ENCODE measurements at regions not wholly inside any gene's neighbourhood (a gene's known extent, or its start where the extent isn't known, plus 50 kb on each side); places are given as distances from the start of the nearest gene placed in this dataset.

DNA sequence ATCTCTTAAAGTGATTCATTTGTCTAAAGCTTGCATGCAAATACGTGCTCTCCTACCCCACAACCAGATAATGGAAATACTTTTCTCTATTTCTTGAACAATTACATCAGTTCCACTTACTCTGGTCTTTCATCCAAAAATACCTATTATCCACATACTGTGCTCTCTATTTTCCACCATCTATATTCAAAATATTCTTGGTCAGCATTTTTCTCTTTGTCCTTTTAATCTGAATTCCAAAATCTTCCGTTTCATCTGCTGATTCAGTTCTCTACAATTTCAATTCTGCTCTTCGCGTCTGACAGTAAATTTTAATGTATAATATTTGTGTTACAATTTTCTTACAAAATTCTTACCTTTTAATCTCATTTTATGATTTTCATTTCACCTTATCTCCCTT lies 110.3 kb downstream of the ZNF648 start:
- TF ChIP-seq, protein P1, sequence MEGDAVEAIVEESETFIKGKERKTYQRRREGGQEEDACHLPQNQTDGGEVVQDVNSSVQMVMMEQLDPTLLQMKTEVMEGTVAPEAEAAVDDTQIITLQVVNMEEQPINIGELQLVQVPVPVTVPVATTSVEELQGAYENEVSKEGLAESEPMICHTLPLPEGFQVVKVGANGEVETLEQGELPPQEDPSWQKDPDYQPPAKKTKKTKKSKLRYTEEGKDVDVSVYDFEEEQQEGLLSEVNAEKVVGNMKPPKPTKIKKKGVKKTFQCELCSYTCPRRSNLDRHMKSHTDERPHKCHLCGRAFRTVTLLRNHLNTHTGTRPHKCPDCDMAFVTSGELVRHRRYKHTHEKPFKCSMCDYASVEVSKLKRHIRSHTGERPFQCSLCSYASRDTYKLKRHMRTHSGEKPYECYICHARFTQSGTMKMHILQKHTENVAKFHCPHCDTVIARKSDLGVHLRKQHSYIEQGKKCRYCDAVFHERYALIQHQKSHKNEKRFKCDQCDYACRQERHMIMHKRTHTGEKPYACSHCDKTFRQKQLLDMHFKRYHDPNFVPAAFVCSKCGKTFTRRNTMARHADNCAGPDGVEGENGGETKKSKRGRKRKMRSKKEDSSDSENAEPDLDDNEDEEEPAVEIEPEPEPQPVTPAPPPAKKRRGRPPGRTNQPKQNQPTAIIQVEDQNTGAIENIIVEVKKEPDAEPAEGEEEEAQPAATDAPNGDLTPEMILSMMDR (IDR thresholded peaks at IDR 0.05): no peak
- TF ChIP-seq POLR2AphosphoS5 (IDR thresholded peaks at IDR 0.05): no peak
